Endothelial cell of umbilical vein (primary cell): ENCODE measurements at regions not wholly inside any gene's neighbourhood (a gene's known extent, or its start where the extent isn't known, plus 50 kb on each side); places are given as distances from the start of the nearest gene placed in this dataset.

Experiments used
- EZH2 ChIP-seq: IDR thresholded peaks from 2 replicates; pipeline ENCODE4 v1.6.1; 2012; ENCODE audit warnings: borderline replicate concordance, low read depth, mild to moderate bottlenecking, moderate library complexity, low read length, inconsistent platforms; ENCODE audit not compliant: severe bottlenecking
- GATA2 ChIP-seq: IDR thresholded peaks from 2 replicates; pipeline ENCODE4 v1.7.0; 2011; ENCODE audit warnings: low read depth, mild to moderate bottlenecking, moderate library complexity, mixed read lengths, low read length; ENCODE audit not compliant: insufficient read length, insufficient read depth
- JUN ChIP-seq: IDR thresholded peaks from 2 replicates; pipeline ENCODE4 v1.6.1; 2011; ENCODE audit warnings: borderline replicate concordance, low read depth; ENCODE audit not compliant: insufficient read length, insufficient read depth
- POLR2A ChIP-seq: IDR thresholded peaks from 2 replicates; pipeline ENCODE4 v1.6.1; 2012; ENCODE audit warnings: low read depth, mild to moderate bottlenecking, control low read depth, low read length
- POLR2AphosphoS5 ChIP-seq: IDR thresholded peaks from 2 replicates; pipeline ENCODE4 v1.6.1; 2012; ENCODE audit warnings: low read depth, mild to moderate bottlenecking, control low read depth, low read length, moderate library complexity; ENCODE audit not compliant: insufficient read depth
- TF ChIP-seq, protein P1 (sequence below), 2 donors: IDR thresholded peaks; 1 replicate in 1 of 2; 2 replicates in 1 of 2; pipeline ENCODE4 v1.5.1; 2011; ENCODE audit warnings: low read length in 2 of 2, mild to moderate bottlenecking in 2 of 2, moderate library complexity in 2 of 2, control low read depth in 1 of 2, inconsistent platforms in 1 of 2, low read depth in 1 of 2; ENCODE audit not compliant: insufficient read depth in 1 of 2; ENCODE audit errors: extremely low read depth in 1 of 2
- TF ChIP-seq, protein P2 (sequence below): IDR thresholded peaks from 2 replicates; pipeline ENCODE4 v1.6.1; 2011; ENCODE audit not compliant: insufficient read depth, insufficient read length

GRCh38 chr5:121378559-121379359 is 472.9 kb upstream of the FTMT start:
- TF ChIP-seq, protein P1, sequence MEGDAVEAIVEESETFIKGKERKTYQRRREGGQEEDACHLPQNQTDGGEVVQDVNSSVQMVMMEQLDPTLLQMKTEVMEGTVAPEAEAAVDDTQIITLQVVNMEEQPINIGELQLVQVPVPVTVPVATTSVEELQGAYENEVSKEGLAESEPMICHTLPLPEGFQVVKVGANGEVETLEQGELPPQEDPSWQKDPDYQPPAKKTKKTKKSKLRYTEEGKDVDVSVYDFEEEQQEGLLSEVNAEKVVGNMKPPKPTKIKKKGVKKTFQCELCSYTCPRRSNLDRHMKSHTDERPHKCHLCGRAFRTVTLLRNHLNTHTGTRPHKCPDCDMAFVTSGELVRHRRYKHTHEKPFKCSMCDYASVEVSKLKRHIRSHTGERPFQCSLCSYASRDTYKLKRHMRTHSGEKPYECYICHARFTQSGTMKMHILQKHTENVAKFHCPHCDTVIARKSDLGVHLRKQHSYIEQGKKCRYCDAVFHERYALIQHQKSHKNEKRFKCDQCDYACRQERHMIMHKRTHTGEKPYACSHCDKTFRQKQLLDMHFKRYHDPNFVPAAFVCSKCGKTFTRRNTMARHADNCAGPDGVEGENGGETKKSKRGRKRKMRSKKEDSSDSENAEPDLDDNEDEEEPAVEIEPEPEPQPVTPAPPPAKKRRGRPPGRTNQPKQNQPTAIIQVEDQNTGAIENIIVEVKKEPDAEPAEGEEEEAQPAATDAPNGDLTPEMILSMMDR (IDR thresholded peaks at IDR 0.05; ENCODE audit: extremely low read depth in 1 of 2, insufficient read depth in 1 of 2, low read depth in 1 of 2, low read length in 2 of 2): no peak
- TF ChIP-seq POLR2AphosphoS5 (no peak), POLR2A (no peak), EZH2 (no peak), JUN (no peak), GATA2 (no peak)
- TF ChIP-seq, protein P2, sequence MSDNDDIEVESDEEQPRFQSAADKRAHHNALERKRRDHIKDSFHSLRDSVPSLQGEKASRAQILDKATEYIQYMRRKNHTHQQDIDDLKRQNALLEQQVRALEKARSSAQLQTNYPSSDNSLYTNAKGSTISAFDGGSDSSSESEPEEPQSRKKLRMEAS: no peak
